Panc1 (cell line): ENCODE measurements at regions not wholly inside any gene's neighbourhood (a gene's known extent, or its start where the extent isn't known, plus 50 kb on each side); places are given as distances from the start of the nearest gene placed in this dataset.

Source experiments
- POLR2AphosphoS5 ChIP-seq: IDR thresholded peaks from 2 replicates; pipeline ENCODE4 v1.6.1; 2012; ENCODE audit warnings: mild to moderate bottlenecking, low read depth, low read length, moderate library complexity
- TCF7L2 ChIP-seq: IDR thresholded peaks from 2 replicates; pipeline ENCODE4 v1.6.1; 2011; ENCODE audit warnings: mild to moderate bottlenecking, low read depth, low read length, inconsistent platforms
- TF ChIP-seq, protein P1 (sequence below), 2 experiments: IDR thresholded peaks; 2 replicates each; pipeline ENCODE4 v1.6.1; 2011 to 2012; ENCODE audit warnings: low read depth in 2 of 2, control low read depth in 1 of 2, low read length in 1 of 2, mild to moderate bottlenecking in 1 of 2, moderate library complexity in 1 of 2; ENCODE audit not compliant: insufficient read depth in 1 of 2

DNA sequence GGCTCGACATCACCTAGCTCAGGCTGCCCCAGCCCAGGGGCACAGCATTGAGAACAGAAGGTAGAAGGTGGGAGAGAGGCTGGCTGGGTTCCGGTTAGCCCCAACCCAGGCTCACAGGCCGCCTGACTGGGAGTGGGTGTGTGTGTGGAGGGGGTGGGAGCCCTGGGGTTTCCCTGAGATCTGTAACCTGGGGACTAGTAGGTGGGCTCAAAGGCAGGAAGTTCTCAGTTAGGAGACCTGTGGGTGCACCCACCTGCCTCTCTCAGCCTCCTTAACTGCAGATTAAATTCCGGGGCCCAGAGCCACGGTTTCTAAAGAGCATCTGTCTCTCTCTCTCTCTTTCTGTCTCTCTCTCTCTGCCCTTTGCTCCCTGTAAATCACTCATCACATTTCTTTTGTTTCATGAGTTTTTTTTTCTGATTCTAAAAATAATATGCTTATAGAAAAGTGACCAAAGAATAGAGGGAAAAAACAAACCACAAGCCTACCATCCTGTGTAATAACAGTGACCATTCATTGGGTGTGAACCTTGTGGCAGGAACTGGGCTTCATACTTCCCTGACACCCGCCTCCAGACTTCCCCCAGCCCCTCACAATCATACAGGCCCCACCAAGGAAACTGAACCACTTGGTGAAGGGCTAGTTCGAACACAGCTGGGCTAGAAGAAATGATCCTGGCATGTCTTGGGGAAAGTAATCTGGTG is 83.4 kb upstream of the SMNDC1 start:
- TF ChIP-seq POLR2AphosphoS5 (no peak), TCF7L2 (no peak)
- TF ChIP-seq, protein P1, sequence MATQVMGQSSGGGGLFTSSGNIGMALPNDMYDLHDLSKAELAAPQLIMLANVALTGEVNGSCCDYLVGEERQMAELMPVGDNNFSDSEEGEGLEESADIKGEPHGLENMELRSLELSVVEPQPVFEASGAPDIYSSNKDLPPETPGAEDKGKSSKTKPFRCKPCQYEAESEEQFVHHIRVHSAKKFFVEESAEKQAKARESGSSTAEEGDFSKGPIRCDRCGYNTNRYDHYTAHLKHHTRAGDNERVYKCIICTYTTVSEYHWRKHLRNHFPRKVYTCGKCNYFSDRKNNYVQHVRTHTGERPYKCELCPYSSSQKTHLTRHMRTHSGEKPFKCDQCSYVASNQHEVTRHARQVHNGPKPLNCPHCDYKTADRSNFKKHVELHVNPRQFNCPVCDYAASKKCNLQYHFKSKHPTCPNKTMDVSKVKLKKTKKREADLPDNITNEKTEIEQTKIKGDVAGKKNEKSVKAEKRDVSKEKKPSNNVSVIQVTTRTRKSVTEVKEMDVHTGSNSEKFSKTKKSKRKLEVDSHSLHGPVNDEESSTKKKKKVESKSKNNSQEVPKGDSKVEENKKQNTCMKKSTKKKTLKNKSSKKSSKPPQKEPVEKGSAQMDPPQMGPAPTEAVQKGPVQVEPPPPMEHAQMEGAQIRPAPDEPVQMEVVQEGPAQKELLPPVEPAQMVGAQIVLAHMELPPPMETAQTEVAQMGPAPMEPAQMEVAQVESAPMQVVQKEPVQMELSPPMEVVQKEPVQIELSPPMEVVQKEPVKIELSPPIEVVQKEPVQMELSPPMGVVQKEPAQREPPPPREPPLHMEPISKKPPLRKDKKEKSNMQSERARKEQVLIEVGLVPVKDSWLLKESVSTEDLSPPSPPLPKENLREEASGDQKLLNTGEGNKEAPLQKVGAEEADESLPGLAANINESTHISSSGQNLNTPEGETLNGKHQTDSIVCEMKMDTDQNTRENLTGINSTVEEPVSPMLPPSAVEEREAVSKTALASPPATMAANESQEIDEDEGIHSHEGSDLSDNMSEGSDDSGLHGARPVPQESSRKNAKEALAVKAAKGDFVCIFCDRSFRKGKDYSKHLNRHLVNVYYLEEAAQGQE (IDR thresholded peaks at IDR 0.05; ENCODE audit: insufficient read depth in 1 of 2, low read depth in 2 of 2, low read length in 1 of 2), result no peak
